ENCODE measurements at regions not wholly inside any gene's neighbourhood (a gene's known extent, or its start where the extent isn't known, plus 50 kb on each side); places are given as distances from the start of the nearest gene placed in this dataset.
"Not testable (repeated sequence)": the region's sequence is repeated elsewhere in the genome, so short reads cannot be mapped to it uniquely, and the experiment has no call there.

GRCh38 chr1:105087506-105087905, 1337.8 kb downstream of the AMY1C start:
- ChIA-PET POLR2A (no interaction called here), CTCF (no interaction called here)
- Mint-ChIP-seq H3K27me3 (no peaks in the 10 kb centered on the region), H3K9me3 (peaks cover 12% of the 10 kb centered on the region), H3K36me3 (ENCODE audit: low read depth) (no peaks in the 10 kb centered on the region), H3K27ac (no peak overlapping the region), H3K4me1 (no peaks in the 10 kb centered on the region), H3K4me3 (no peak overlapping the region)
- DNase-seq, result no peak

GRCh38 chr1:105088166-105088565, 1338.5 kb downstream of the AMY1C start:
- H3K4me3 Mint-ChIP-seq, result no peak overlapping the region
- ChIA-PET CTCF (no interaction called here), POLR2A (no interaction called here)
- H3K9me3 Mint-ChIP-seq, result peaks cover 13% of the 10 kb centered on the region
- H3K36me3 Mint-ChIP-seq (ENCODE audit: low read depth), result no peaks in the 10 kb centered on the region
- no peaks in the 10 kb centered on the region for H3K4me1 Mint-ChIP-seq
- no peaks in the 10 kb centered on the region for H3K27me3 Mint-ChIP-seq
- no peak overlapping the region for H3K27ac Mint-ChIP-seq
- no peak for DNase-seq

- POLR2A ChIA-PET; H3K27ac Mint-ChIP-seq; H3K36me3 Mint-ChIP-seq (ENCODE audit: low read depth); H3K4me1 Mint-ChIP-seq; CTCF ChIA-PET; H3K4me3 Mint-ChIP-seq; H3K27me3 Mint-ChIP-seq; DNase-seq: not testable (repeated sequence)
- H3K9me3 Mint-ChIP-seq, result peaks cover 13% of the 10 kb centered on the region
Observed at GRCh38 chr1:105093893-105094292, 1344.2 kb downstream of the AMY1C start.

DNA sequence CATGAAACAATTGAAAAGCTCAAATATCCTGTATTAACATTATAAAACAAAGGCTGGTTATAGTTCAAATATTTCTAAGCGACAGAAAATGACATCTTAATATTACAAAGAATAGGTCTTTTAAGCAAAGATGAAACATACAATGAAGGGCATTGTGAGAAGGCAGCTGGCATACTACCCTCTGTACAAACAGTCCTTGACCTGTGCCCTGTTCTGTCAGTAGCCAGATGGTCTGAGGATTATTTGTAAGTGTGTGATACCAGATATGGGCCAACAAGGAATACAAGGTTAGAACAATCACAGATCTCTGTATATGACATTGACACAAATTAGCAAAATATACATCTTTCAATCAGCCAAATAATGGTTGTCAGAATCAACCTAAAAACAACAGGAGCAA, 1350.4 kb downstream of the AMY1C start:
- Mint-ChIP-seq H3K4me1 (no peaks in the 10 kb centered on the region), H3K27me3 (no peaks in the 10 kb centered on the region), H3K9me3 (peaks cover 3% of the 10 kb centered on the region), H3K27ac (no peak overlapping the region), H3K4me3 (no peak overlapping the region), H3K36me3 (ENCODE audit: low read depth) (no peaks in the 10 kb centered on the region)
- POLR2A ChIA-PET, result no interaction called here
- DNase-seq, result no peak
- CTCF ChIA-PET, result no interaction called here

DNA sequence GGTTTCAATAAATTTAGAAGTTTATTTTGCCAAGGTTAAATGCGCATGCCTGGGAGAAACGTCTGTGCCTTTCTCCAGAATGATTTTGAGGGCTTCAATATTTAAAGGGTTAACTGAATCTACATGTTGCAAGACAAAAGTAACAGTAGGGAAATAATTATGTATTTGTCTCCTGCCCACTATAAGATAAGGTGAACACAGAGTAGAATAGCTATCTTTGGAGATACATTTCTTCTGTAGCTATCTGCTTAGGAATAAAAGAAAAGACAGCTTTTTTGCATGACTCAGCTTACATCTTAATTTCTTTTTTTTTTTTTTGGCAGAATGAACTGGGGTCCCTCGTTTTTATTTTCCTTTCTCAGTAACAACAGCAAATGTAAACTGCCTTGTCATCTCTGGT, 1351.6 kb downstream of the AMY1C start:
- no peak for DNase-seq
- no peaks in the 10 kb centered on the region for H3K27me3 Mint-ChIP-seq
- no peak overlapping the region for H3K27ac Mint-ChIP-seq
- peaks cover 6% of the 10 kb centered on the region for H3K9me3 Mint-ChIP-seq
- ChIA-PET POLR2A (no interaction called here), CTCF (no interaction called here)
- no peaks in the 10 kb centered on the region for H3K36me3 Mint-ChIP-seq (ENCODE audit: low read depth)
- H3K4me1 Mint-ChIP-seq, result no peaks in the 10 kb centered on the region
- H3K4me3 Mint-ChIP-seq, result no peak overlapping the region

DNA sequence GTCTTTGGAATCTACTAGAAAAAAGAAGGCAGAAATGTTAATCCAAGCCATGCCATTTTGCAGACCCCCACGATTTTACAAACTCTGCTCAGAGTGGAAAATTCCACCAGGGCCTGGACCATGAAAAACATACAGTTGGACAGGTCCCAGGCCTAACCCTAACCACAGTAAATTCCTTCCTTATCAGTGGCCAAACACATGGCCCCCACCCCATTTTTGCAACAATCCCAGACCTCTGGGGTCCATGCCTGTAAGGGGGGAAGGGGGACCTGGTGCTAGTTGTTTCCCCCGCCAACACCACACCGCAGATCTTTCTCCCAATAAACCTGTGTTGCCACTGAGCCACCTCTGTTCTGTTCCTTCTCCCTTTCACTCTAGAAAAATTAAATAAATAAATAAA, 1352.7 kb downstream of the AMY1C start:
- no peaks in the 10 kb centered on the region for H3K36me3 Mint-ChIP-seq (ENCODE audit: low read depth)
- peaks cover 4% of the 10 kb centered on the region for H3K9me3 Mint-ChIP-seq
- H3K4me1 Mint-ChIP-seq, result no peaks in the 10 kb centered on the region
- POLR2A ChIA-PET, result no interaction called here
- no peaks in the 10 kb centered on the region for H3K27me3 Mint-ChIP-seq
- DNase-seq, result no peak
- CTCF ChIA-PET, result no interaction called here
- no peak overlapping the region for H3K4me3 Mint-ChIP-seq
- no peak overlapping the region for H3K27ac Mint-ChIP-seq

DNA sequence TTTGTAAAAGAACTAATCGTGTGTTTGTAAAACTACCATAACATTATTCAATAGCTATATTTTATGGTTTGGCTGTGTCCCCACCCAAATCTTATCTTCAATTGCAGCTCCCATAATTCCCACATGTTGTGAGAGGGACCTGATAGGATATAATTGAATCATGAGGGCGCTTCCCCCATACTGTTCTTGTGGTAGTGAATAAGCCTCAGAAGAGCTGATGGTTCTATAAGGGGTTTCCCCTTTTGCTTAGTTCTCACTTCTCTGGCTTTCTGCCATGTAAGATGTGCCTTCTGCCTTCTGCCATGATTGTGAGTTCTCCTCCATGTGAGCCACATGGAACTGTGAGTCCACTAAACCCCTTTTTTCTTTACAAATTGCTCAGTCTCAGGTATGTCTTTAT, 1372.3 kb downstream of the AMY1C start:
- no peaks in the 10 kb centered on the region for H3K27me3 Mint-ChIP-seq
- no peak overlapping the region for H3K4me3 Mint-ChIP-seq
- no peaks in the 10 kb centered on the region for H3K4me1 Mint-ChIP-seq
- ChIA-PET CTCF (no interaction called here), POLR2A (no interaction called here)
- no peak overlapping the region for H3K27ac Mint-ChIP-seq
- no peaks in the 10 kb centered on the region for H3K9me3 Mint-ChIP-seq
- H3K36me3 Mint-ChIP-seq (ENCODE audit: low read depth), result no peaks in the 10 kb centered on the region
- DNase-seq, result no peak

DNA sequence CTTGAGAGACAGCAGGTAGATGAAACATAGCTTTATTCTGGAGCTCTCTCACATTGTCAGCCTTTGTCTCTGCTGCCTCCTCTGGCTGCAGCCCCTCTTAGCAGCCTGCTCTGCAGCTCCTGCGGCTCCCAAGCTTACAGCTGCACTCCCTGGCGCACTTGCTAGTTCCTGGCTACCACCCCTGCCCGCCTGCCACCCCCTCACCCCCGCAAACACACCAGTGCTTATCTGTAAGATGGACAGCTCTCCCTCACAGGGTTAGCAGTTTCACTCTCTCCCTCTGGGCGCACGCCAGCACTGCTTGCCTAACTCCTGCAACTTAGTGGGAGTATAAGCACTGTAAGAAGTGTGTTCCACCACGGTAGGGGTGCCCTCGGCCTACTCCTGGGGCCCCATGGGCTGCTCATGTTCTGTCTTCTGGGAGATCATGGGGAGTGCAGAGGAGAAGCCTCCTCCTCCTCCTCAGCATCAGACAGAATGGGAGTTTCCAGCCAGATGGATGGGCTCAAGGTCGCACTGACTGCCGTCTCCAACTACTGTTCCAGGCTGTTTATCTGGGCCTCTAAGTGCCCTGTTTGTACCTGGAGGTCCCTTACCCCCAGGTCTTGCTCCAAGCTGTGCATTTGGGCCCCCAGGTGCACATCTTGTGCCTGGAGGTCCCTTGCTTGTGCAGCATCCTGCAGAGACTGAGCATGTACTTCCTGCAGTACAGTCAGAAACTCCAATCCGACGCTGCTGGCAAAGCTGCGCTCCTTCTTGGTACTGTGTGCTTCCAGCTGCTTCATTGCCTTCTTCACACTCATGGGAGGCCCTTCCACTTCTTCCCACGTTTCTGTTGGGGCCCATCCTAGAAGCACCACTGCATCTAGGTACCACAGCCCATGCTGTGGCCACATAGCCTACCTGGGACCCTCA, 1388.1 kb downstream of the AMY1C start:
- Mint-ChIP-seq H3K4me3 (no peak overlapping the region), H3K27me3 (no peaks in the 10 kb centered on the region), H3K4me1 (no peaks in the 10 kb centered on the region), H3K9me3 (peaks cover 16% of the 10 kb centered on the region), H3K27ac (no peak overlapping the region), H3K36me3 (ENCODE audit: low read depth) (no peaks in the 10 kb centered on the region)
- POLR2A ChIA-PET, result no interaction called here
- DNase-seq, result no peak
- CTCF ChIA-PET, result no interaction called here

GRCh38 chr1:105138458-105138893, 1388.8 kb downstream of the AMY1C start:
- Mint-ChIP-seq H3K4me1 (no peaks in the 10 kb centered on the region), H3K9me3 (peaks cover 16% of the 10 kb centered on the region), H3K27me3 (no peaks in the 10 kb centered on the region), H3K36me3 (ENCODE audit: low read depth) (no peaks in the 10 kb centered on the region), H3K4me3 (no peak overlapping the region), H3K27ac (no peak overlapping the region)
- CTCF ChIA-PET, result no interaction called here
- DNase-seq, result no peak
- POLR2A ChIA-PET, result no interaction called here

DNA sequence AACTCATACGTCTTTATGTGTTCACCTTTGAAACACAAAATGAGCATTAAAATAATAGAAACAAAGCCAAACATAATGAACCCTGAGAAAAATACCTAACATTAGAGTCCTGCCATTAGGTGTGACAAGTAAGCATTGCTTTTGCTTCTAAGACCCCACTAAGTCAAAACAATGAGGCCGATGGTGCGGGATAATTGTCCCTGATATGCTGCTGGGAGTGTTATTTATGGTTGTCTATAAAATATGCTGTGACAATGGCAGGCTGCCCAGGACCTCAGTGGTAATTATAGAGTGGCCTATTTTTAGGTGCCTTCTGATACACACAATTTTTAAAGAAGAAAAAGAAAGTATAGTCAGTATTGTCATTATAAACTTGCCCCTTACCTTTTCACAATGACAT, 1423.1 kb downstream of the AMY1C start:
- DNase-seq, result no peak
- POLR2A ChIA-PET, result no interaction called here
- Mint-ChIP-seq H3K4me3 (no peak overlapping the region), H3K36me3 (ENCODE audit: low read depth) (no peaks in the 10 kb centered on the region), H3K9me3 (peaks cover 5% of the 10 kb centered on the region), H3K4me1 (no peaks in the 10 kb centered on the region), H3K27ac (no peak overlapping the region), H3K27me3 (no peaks in the 10 kb centered on the region)
- CTCF ChIA-PET, result no interaction called here

- no peaks in the 10 kb centered on the region for H3K36me3 Mint-ChIP-seq (ENCODE audit: low read depth)
- H3K9me3 Mint-ChIP-seq, result peaks cover 12% of the 10 kb centered on the region
- CTCF ChIA-PET, result no interaction called here
- DNase-seq, result no peak
- no peaks in the 10 kb centered on the region for H3K4me1 Mint-ChIP-seq
- H3K4me3 Mint-ChIP-seq, result no peak overlapping the region
- no peak overlapping the region for H3K27ac Mint-ChIP-seq
- H3K27me3 Mint-ChIP-seq, result no peaks in the 10 kb centered on the region
- POLR2A ChIA-PET, result no interaction called here
Observed at GRCh38 chr1:105180789-105181188, 1431.1 kb downstream of the AMY1C start.

DNA sequence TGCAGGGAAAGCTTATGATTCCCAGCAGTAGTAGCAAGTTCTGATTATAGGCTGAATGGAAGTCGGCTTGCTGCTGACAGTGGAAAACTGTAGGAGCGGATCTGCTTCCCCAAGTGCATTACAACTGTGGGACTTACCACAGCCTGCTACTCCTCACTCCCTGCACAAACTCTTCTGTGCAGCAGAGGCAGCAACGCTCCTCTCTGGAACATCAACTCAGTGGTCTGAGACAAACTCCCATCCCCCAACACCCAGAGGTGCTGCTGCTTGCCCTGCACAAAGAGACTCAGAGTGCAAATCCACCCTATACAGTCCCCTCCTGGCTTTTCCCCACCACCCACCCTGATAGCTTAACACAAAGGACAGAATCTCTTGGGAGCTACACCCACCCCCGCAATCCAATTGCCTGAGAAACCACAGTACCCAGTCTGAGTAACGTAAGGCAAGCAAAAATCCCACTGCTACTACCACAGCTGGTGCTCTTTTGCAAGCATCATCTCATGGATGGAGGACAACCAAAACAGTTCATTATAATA, 1455.2 kb downstream of the AMY1C start:
- Mint-ChIP-seq H3K27me3 (no peaks in the 10 kb centered on the region), H3K4me3 (no peak overlapping the region), H3K4me1 (no peaks in the 10 kb centered on the region), H3K36me3 (ENCODE audit: low read depth) (no peaks in the 10 kb centered on the region), H3K27ac (no peak overlapping the region), H3K9me3 (peaks cover 7% of the 10 kb centered on the region)
- DNase-seq, result no peak
- POLR2A ChIA-PET, result no interaction called here
- CTCF ChIA-PET, result no interaction called here

GRCh38 chr1:105208581-105208980, 1458.9 kb downstream of the AMY1C start:
- H3K27ac Mint-ChIP-seq, result no peak overlapping the region
- no peak overlapping the region for H3K4me3 Mint-ChIP-seq
- no peaks in the 10 kb centered on the region for H3K4me1 Mint-ChIP-seq
- ChIA-PET CTCF (no interaction called here), POLR2A (no interaction called here)
- no peaks in the 10 kb centered on the region for H3K36me3 Mint-ChIP-seq (ENCODE audit: low read depth)
- no peak for DNase-seq
- H3K9me3 Mint-ChIP-seq, result peaks cover 15% of the 10 kb centered on the region
- H3K27me3 Mint-ChIP-seq, result no peaks in the 10 kb centered on the region

DNA sequence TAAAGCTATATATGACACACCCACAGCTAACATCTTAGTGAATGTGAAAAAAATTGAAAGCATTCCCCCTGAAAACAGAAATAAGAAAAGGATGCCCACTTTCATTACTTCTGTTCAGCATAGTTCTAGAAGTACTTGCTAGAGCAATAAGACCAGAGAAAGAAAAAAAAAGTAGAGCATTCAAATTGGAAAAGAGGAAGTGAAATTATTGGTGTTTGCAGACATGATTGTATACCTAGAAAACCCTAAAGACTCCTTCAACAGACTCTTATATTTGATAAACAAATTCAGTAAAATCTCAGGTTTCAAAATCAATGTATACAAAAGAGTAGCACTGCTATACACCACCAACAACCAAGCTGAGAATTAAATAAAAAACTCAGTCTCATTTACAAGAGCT, 1461.0 kb downstream of the AMY1C start:
- H3K27me3 Mint-ChIP-seq, result no peaks in the 10 kb centered on the region
- no peak for DNase-seq
- no peaks in the 10 kb centered on the region for H3K4me1 Mint-ChIP-seq
- ChIA-PET CTCF (no interaction called here), POLR2A (no interaction called here)
- H3K27ac Mint-ChIP-seq, result no peak overlapping the region
- H3K36me3 Mint-ChIP-seq (ENCODE audit: low read depth), result no peaks in the 10 kb centered on the region
- no peak overlapping the region for H3K4me3 Mint-ChIP-seq
- H3K9me3 Mint-ChIP-seq, result peaks cover 15% of the 10 kb centered on the region

All from activated CD4-positive, alpha-beta T cell treated with anti-CD3 and anti-CD28 coated beads, Interleukin-2, amount 10 ng/mL, durations not matched to agents 7 days and 5 days (primary cell).